Adrenal gland (tissue), 9 donors: ENCODE measurements at regions not wholly inside any gene's neighbourhood (a gene's known extent, or its start where the extent isn't known, plus 50 kb on each side); places are given as distances from the start of the nearest gene placed in this dataset.

ENCODE experiments used
- DNase-seq, 7 donors: peaks; one replicate each; pipeline ENCODE4 v3.0.0-alpha.2; 2019 to 2020
- H3K27ac ChIP-seq, 5 donors: fragments of 200-600 bp; sonication (generic) in 4 of 5; 1 replicate in 3 of 5; 2 replicates in 2 of 5; pipeline versions ENCODE4 v1.5.1 to v1.8.0; 2016 to 2020; ENCODE audit warnings: mild to moderate bottlenecking in 1 of 5
- H3K27me3 ChIP-seq: fragments of 200-600 bp; 2 replicates; pipeline ENCODE4 v1.8.0; 2021
- H3K36me3 ChIP-seq, 2 donors: fragments of 200-600 bp; replicated peaks in 1 of 2; 1 replicate in 1 of 2; 2 replicates in 1 of 2; pipeline versions ENCODE4 v1.5.1 to v1.8.0; 2018 to 2022
- H3K4me1 ChIP-seq, 2 donors: fragments of 200-600 bp; replicated peaks in 1 of 2; 1 replicate in 1 of 2; 2 replicates in 1 of 2; pipeline versions ENCODE4 v1.5.1 to v1.8.0; 2018 to 2021
- H3K4me3 ChIP-seq, 4 donors: fragments of 200-600 bp; sonication (generic) in 3 of 4; one replicate each; pipeline ENCODE4 v1.5.1; 2016 to 2018
- H3K9me3 ChIP-seq, 3 donors: fragments of 200-600 bp; sonication (generic) in 1 of 3; replicated peaks in 1 of 3; 1 replicate in 2 of 3; 2 replicates in 1 of 3; pipeline versions ENCODE4 v1.5.1 to v1.8.0; 2016 to 2021
- CTCF ChIP-seq, 6 experiments: fragments of 450-650 bp in 4 of 6; fragments of 200-600 bp in 2 of 6; sonication (generic) in 1 of 6; IDR thresholded peaks; 1 replicate in 5 of 6; 2 replicates in 1 of 6; pipeline versions ENCODE4 v1.5.1 to v1.8.0; 2016 to 2021; ENCODE audit warnings: antibody characterized with exemption in 6 of 6, mild to moderate bottlenecking in 2 of 6, moderate library complexity in 1 of 6
- POLR2A ChIP-seq, 2 donors: fragments of 450-650 bp; IDR thresholded peaks; one replicate each; pipeline ENCODE4 v1.6.1; 2017; ENCODE audit warnings: antibody characterized with exemption in 2 of 2, mild to moderate bottlenecking in 2 of 2, moderate library complexity in 1 of 2
- WGBS, 4 donors: extraction: QIAGEN DNeasy Blood & Tissue Kit in 2 of 4; methylation state at CpG; one replicate each; pipeline versions ENCODE4 v1.1.5 to v1.1.7; 2013 to 2017; 5-methylcytosine and 5-hydroxymethylcytosine counted together
- intact Hi-C, 2 donors: fragments of 100-400 bp; cut with DNase I; formaldehyde crosslinking; loops; one replicate each; pipeline versions ENCODE4 v1.14.1 to v1.15.0; 2022 to 2023
- donor health status: healthy with polysubstance abuse.
- donor health status: Bipolar disorder and iron deficiency.
- donor health status: DM: yes; HTN: yes; CAD: no.
- donor health status: DM: no; HTN: no; CAD: no.
- donor health status: DM: no; HTN: no; CAD: no.

- WGBS, 4 donors = 80 to 100% (median 98%) methylated on average over 1 of the region's 1 CpG
- H3K4me1 ChIP-seq = peaks cover 0 to 7% of the 10 kb centered on the region in 2 donors
- H3K9me3 ChIP-seq = no peaks in the 10 kb centered on the region
- intact Hi-C loops = no loop called here
- H3K4me3 ChIP-seq = no peak overlapping the region
- no peak overlapping the region for H3K27ac ChIP-seq
- H3K36me3 ChIP-seq = no peaks in the 10 kb centered on the region
- H3K27me3 ChIP-seq = no peaks in the 10 kb centered on the region
- TF ChIP-seq POLR2A (IDR thresholded peaks at IDR 0.05) (no peak), CTCF (IDR thresholded peaks at IDR 0.05) (no peak)
- DNase-seq = peak in 1 of 7 donors; percentile 58
Observed at GRCh38 chr3:30188713-30189112, 417.7 kb upstream of the TGFBR2 start.

- Histone ChIP-seq H3K9me3 (no peaks in the 10 kb centered on the region), H3K4me3 (no peak overlapping the region), H3K27ac (no peak overlapping the region), H3K36me3 (no peaks in the 10 kb centered on the region), H3K27me3 (no peaks in the 10 kb centered on the region), H3K4me1 (peaks cover 0 to 7% of the 10 kb centered on the region in 2 donors)
- 19 to 50% (median 44%) methylated on average over 3 of the region's 3 CpGs for WGBS, 4 donors
- TF ChIP-seq POLR2A (IDR thresholded peaks at IDR 0.05) = no peak
- no peak for TF ChIP-seq CTCF (IDR thresholded peaks at IDR 0.05)
- intact Hi-C loops = no loop called here
- DNase-seq = no peak
Observed at GRCh38 chr3:30189900-30190299, 416.5 kb upstream of the TGFBR2 start.

GRCh38 chr3:30193625-30194044 lies 412.8 kb upstream of the TGFBR2 start:
- Histone ChIP-seq H3K27me3 (no peaks in the 10 kb centered on the region), H3K4me3 (no peak overlapping the region), H3K36me3 (no peaks in the 10 kb centered on the region), H3K9me3 (no peaks in the 10 kb centered on the region), H3K27ac (no peak overlapping the region), H3K4me1 (peaks cover 0 to 14% of the 10 kb centered on the region in 2 donors)
- intact Hi-C loops = no loop called here
- 34 to 76% (median 47%) methylated on average over 2 of the region's 2 CpGs for WGBS, 4 donors
- no peak for TF ChIP-seq CTCF (IDR thresholded peaks at IDR 0.05)
- no peak for TF ChIP-seq POLR2A (IDR thresholded peaks at IDR 0.05)
- DNase-seq = no peak

GRCh38 chr3:30195352-30195751 lies 411.0 kb upstream of the TGFBR2 start:
- Histone ChIP-seq H3K4me1 (peaks cover 0 to 23% of the 10 kb centered on the region in 2 donors), H3K9me3 (no peaks in the 10 kb centered on the region), H3K27ac (no peak overlapping the region), H3K36me3 (no peaks in the 10 kb centered on the region), H3K27me3 (no peaks in the 10 kb centered on the region), H3K4me3 (no peak overlapping the region)
- TF ChIP-seq CTCF (IDR thresholded peaks at IDR 0.05) (no peak), POLR2A (IDR thresholded peaks at IDR 0.05) (no peak)
- no peak for DNase-seq
- 57 to 82% (median 67%) methylated on average over 2 of the region's 2 CpGs for WGBS, 4 donors
- intact Hi-C loops = loop anchor here in 1 of 2 donors (5.0 kb wide), 1 partner anchor 153 kb away; no protein-coding TSS in a partner anchor
